Loucy (cell line): ENCODE measurements at regions not wholly inside any gene's neighbourhood (a gene's known extent, or its start where the extent isn't known, plus 50 kb on each side); places are given as distances from the start of the nearest gene placed in this dataset.

ENCODE experiments used
- CTCF ChIP-seq: fragments of 200-600 bp; sonication (generic); conservative IDR thresholded peaks from 2 replicates; pipeline ENCODE4 v1.5.1; 2014; ENCODE audit warnings: mild to moderate bottlenecking, antibody characterized with exemption, low read length
- EZH2phosphoT487 ChIP-seq: fragments of 200-600 bp; IDR thresholded peaks from 2 replicates; pipeline ENCODE4 v1.6.1; 2018; ENCODE audit warnings: antibody characterized with exemption, mild to moderate bottlenecking, moderate library complexity, borderline replicate concordance

DNA sequence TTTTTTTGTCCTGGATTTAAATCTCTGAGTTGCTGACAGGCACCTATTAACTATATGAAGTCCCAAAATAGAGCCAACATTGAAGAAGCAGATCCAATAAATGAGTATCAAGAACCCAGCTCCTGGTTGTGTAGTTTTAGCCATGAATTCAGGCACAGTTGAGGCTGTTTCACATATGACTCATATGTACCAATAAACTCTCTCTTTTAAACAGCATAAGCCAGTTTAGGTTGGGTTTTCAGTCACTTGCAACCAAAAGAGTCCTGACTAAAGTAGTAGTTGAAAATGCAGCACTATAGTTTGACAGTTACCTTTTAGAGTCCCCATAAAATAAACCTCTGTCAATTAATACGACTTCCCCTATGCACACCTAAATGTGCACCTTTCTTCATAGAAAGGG lies 389.9 kb downstream of the RPS29 start:
- no peak for TF ChIP-seq CTCF
- TF ChIP-seq EZH2phosphoT487, result no peak
